H9 (cell line): ENCODE measurements at regions not wholly inside any gene's neighbourhood (a gene's known extent, or its start where the extent isn't known, plus 50 kb on each side); places are given as distances from the start of the nearest gene placed in this dataset.
A peak's percentile ranks its signal among the peaks of the same experiment; 100 is the strongest.

ENCODE experiments used
- DNase-seq: peaks from one replicate; pipeline ENCODE4 v3.0.0-alpha.2; 2017
- H2AFZ ChIP-seq: one replicate; pipeline ENCODE4 v1.6.1; 2013; ENCODE audit warnings: mild to moderate bottlenecking, low read length, control low read depth, moderate library complexity
- H2AK5ac ChIP-seq: 2 replicates; pipeline ENCODE4 v1.6.1; 2013; ENCODE audit warnings: low read length, control low read depth, mixed read lengths; ENCODE audit not compliant: insufficient read length
- H2BK120ac ChIP-seq: one replicate; pipeline ENCODE4 v1.6.1; 2013; ENCODE audit warnings: low read depth, mild to moderate bottlenecking, low read length, control low read depth, inconsistent platforms; ENCODE audit not compliant: poor library complexity, severe bottlenecking
- H2BK12ac ChIP-seq: 2 replicates; pipeline ENCODE4 v1.6.1; 2013; ENCODE audit warnings: low read length, control low read depth, mixed read lengths, low read depth; ENCODE audit not compliant: insufficient read length
- H2BK15ac ChIP-seq: 2 replicates; pipeline ENCODE4 v1.6.1; 2013; ENCODE audit warnings: low read depth, low read length, control low read depth
- H2BK20ac ChIP-seq: one replicate; pipeline ENCODE4 v1.6.1; 2013; ENCODE audit warnings: low read depth, mild to moderate bottlenecking, low read length, control low read depth, inconsistent platforms; ENCODE audit not compliant: poor library complexity, severe bottlenecking
- H2BK5ac ChIP-seq: 2 replicates; pipeline ENCODE4 v1.6.1; 2013; ENCODE audit warnings: low read length, control low read depth, mixed read lengths; ENCODE audit not compliant: insufficient read length
- H3K14ac ChIP-seq: 2 replicates; pipeline ENCODE4 v1.6.1; 2013; ENCODE audit warnings: low read length, control low read depth; ENCODE audit not compliant: insufficient read depth
- H3K18ac ChIP-seq: 2 replicates; pipeline ENCODE4 v1.6.1; 2013; ENCODE audit warnings: low read depth, mild to moderate bottlenecking, mixed read lengths, low read length, control low read depth; ENCODE audit not compliant: insufficient read length
- H3K23ac ChIP-seq: 2 replicates; pipeline ENCODE4 v1.6.1; 2013; ENCODE audit warnings: low read length, control low read depth, mixed read lengths, low read depth; ENCODE audit not compliant: insufficient read length
- H3K23me2 ChIP-seq: 2 replicates; pipeline ENCODE4 v1.6.1; 2013; ENCODE audit warnings: low read depth, mild to moderate bottlenecking, mixed read lengths, low read length, control low read depth; ENCODE audit not compliant: insufficient read length, poor library complexity, severe bottlenecking
- H3K27ac ChIP-seq: 2 replicates; pipeline ENCODE4 v1.5.1; 2013; ENCODE audit warnings: low read length, control low read depth, mixed read lengths, low read depth; ENCODE audit not compliant: insufficient read length
- H3K27me3 ChIP-seq: 2 replicates; pipeline ENCODE4 v1.6.1; 2013; ENCODE audit warnings: low read length, control low read depth, inconsistent platforms; ENCODE audit not compliant: insufficient read depth
- H3K4ac ChIP-seq: 2 replicates; pipeline ENCODE4 v1.6.1; 2013; ENCODE audit warnings: low read depth, mild to moderate bottlenecking, control low read depth, inconsistent platforms, low read length, moderate library complexity
- H3K4me1 ChIP-seq: 2 replicates; pipeline ENCODE4 v1.6.1; 2013; ENCODE audit warnings: low read length, control low read depth, inconsistent platforms; ENCODE audit not compliant: insufficient read depth
- H3K4me2 ChIP-seq: 2 replicates; pipeline ENCODE4 v1.6.1; 2013; ENCODE audit warnings: low read length, control low read depth, mixed read lengths; ENCODE audit not compliant: insufficient read length, insufficient read depth
- H3K56ac ChIP-seq: 2 replicates; pipeline ENCODE4 v1.6.1; 2013; ENCODE audit warnings: low read depth, mild to moderate bottlenecking, mixed read lengths, low read length, control low read depth; ENCODE audit not compliant: insufficient read length
- H3K79me1 ChIP-seq: 2 replicates; pipeline ENCODE4 v1.6.1; 2013; ENCODE audit warnings: low read depth, mild to moderate bottlenecking, moderate library complexity, low read length, control low read depth, inconsistent platforms; ENCODE audit not compliant: insufficient read depth, poor library complexity, severe bottlenecking
- H3K79me2 ChIP-seq: 2 replicates; pipeline ENCODE4 v1.6.1; 2013; ENCODE audit warnings: low read length, control low read depth, inconsistent platforms; ENCODE audit not compliant: insufficient read depth
- H3K9ac ChIP-seq: 2 replicates; pipeline ENCODE4 v1.6.1; 2013; ENCODE audit warnings: low read length, control low read depth, mixed read lengths; ENCODE audit not compliant: insufficient read length; ENCODE audit errors: extremely low read depth
- H3K9me3 ChIP-seq: one replicate; pipeline ENCODE4 v1.6.1; 2013; ENCODE audit warnings: low read depth, low read length, inconsistent platforms; ENCODE audit not compliant: control insufficient read depth
- H3T11ph ChIP-seq: one replicate; pipeline ENCODE4 v1.6.1; 2013; ENCODE audit warnings: mild to moderate bottlenecking, low read length, control low read depth, inconsistent platforms
- H4K20me1 ChIP-seq: one replicate; pipeline ENCODE4 v1.6.1; 2013; ENCODE audit not compliant: control insufficient read depth, insufficient read length, insufficient read depth
- H4K5ac ChIP-seq: 2 replicates; pipeline ENCODE4 v1.6.1; 2013; ENCODE audit warnings: low read depth, mild to moderate bottlenecking, mixed read lengths, low read length, control low read depth; ENCODE audit not compliant: insufficient read length
- H4K8ac ChIP-seq: replicated peaks from 2 replicates; pipeline ENCODE4 v1.6.1; 2013; ENCODE audit warnings: low read length, control low read depth, mixed read lengths, low read depth; ENCODE audit not compliant: insufficient read length
- H4K91ac ChIP-seq: 2 replicates; pipeline ENCODE4 v1.6.1; 2013; ENCODE audit warnings: low read depth, mild to moderate bottlenecking, moderate library complexity, mixed read lengths, low read length, control low read depth; ENCODE audit not compliant: insufficient read length
- H3K27ac Mint-ChIP-seq, 3 experiments: 2 replicates in 2 of 3; 3 replicates in 1 of 3; pipeline ENCODE4 v1.8.0; 2020 to 2021; ENCODE audit warnings: mixed read lengths in 3 of 3, mild to moderate bottlenecking in 1 of 3, moderate library complexity in 1 of 3
- H3K27me3 Mint-ChIP-seq: 2 replicates; pipeline ENCODE4 v1.8.0; 2021; ENCODE audit warnings: low read depth, mild to moderate bottlenecking, moderate library complexity, mixed read lengths
- H3K36me3 Mint-ChIP-seq, 3 experiments: 2 replicates in 2 of 3; 3 replicates in 1 of 3; pipeline ENCODE4 v1.8.0; 2020 to 2021; ENCODE audit warnings: low read depth in 3 of 3, mixed read lengths in 3 of 3; ENCODE audit not compliant: insufficient read depth in 1 of 3
- H3K4me1 Mint-ChIP-seq, 2 experiments: 2 replicates each; pipeline ENCODE4 v1.8.0; 2020; ENCODE audit warnings: mixed read lengths in 2 of 2
- H3K4me3 Mint-ChIP-seq, 2 experiments: 2 replicates in 1 of 2; 3 replicates in 1 of 2; pipeline ENCODE4 v1.8.0; 2020 to 2021; ENCODE audit warnings: mild to moderate bottlenecking in 2 of 2, mixed read lengths in 2 of 2, moderate library complexity in 1 of 2
- H3K9me3 Mint-ChIP-seq, 2 experiments: 2 replicates in 1 of 2; 3 replicates in 1 of 2; pipeline ENCODE4 v1.8.0; 2020; ENCODE audit warnings: mild to moderate bottlenecking in 2 of 2, mixed read lengths in 2 of 2, moderate library complexity in 1 of 2
- WGBS: extraction: QIAGEN DNeasy Blood & Tissue Kit; methylation state at CpG from one replicate; pipeline ENCODE4 v1.1.7; 2013; ENCODE audit warnings: missing lambda C conversion rate, low lambda C conversion rate, mixed read lengths; ENCODE audit not compliant: insufficient read length; ENCODE audit errors: extremely low coverage; 5-methylcytosine and 5-hydroxymethylcytosine counted together
- TF ChIP-seq, protein P1 (sequence below): fragments of 200-600 bp; sonication (generic); conservative IDR thresholded peaks from 3 replicates; pipeline ENCODE4 v1.8.0; 2021; ENCODE audit warnings: antibody characterized with exemption, mild to moderate bottlenecking

- Histone ChIP-seq H3K79me2 (no peaks in the 10 kb centered on the region), H3K4ac (no peak overlapping the region), H3K18ac (no peak overlapping the region), H4K8ac (no peak overlapping the region), H3K79me1 (no peaks in the 10 kb centered on the region), H3K9me3 (no peaks in the 10 kb centered on the region), H3K23me2 (peaks cover 18% of the 10 kb centered on the region), H3K56ac (no peak overlapping the region), H3K14ac (peak overlapping the region; percentile 1; the same call in 1 of the 2 replicates), H4K20me1 (peaks cover 4% of the 10 kb centered on the region), H3K4me2 (peak overlapping the region; percentile 63), H3K27ac (no peak overlapping the region), H2BK5ac (no peak overlapping the region), H4K91ac (no peak overlapping the region), H3K27me3 (peaks cover 72% of the 10 kb centered on the region), H4K5ac (no peak overlapping the region), H2BK15ac (no peak overlapping the region), H2AFZ (no peak overlapping the region), H3T11ph (no peak overlapping the region), H2BK120ac (no peak overlapping the region), H3K23ac (no peak overlapping the region), H2BK12ac (no peak overlapping the region), H3K9ac (no peak overlapping the region), H2BK20ac (no peak overlapping the region), H2AK5ac (no peak overlapping the region), H3K4me1 (no peaks in the 10 kb centered on the region)
- Mint-ChIP-seq H3K27me3 (peaks cover 99% of the 10 kb centered on the region), H3K27ac (no peak overlapping the region), H3K4me3 (peak overlapping the region; percentile 29 to 77; a peak in 4 of 5 replicates), H3K4me1 (peaks cover 22 to 29% of the 10 kb centered on the region in 2 experiments), H3K36me3 (peaks cover 0 to 2% (median 0%) of the 10 kb centered on the region in 3 experiments; a peak in 1 of 7 replicates), H3K9me3 (peaks cover 0 to 6% of the 10 kb centered on the region in 2 experiments; a peak in 1 of 5 replicates)
- WGBS, result no CpG with 5 or more reads among the region's 52 CpGs
- TF ChIP-seq, protein P1, sequence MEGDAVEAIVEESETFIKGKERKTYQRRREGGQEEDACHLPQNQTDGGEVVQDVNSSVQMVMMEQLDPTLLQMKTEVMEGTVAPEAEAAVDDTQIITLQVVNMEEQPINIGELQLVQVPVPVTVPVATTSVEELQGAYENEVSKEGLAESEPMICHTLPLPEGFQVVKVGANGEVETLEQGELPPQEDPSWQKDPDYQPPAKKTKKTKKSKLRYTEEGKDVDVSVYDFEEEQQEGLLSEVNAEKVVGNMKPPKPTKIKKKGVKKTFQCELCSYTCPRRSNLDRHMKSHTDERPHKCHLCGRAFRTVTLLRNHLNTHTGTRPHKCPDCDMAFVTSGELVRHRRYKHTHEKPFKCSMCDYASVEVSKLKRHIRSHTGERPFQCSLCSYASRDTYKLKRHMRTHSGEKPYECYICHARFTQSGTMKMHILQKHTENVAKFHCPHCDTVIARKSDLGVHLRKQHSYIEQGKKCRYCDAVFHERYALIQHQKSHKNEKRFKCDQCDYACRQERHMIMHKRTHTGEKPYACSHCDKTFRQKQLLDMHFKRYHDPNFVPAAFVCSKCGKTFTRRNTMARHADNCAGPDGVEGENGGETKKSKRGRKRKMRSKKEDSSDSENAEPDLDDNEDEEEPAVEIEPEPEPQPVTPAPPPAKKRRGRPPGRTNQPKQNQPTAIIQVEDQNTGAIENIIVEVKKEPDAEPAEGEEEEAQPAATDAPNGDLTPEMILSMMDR, result no peak
- DNase-seq, result no peak
These were observed 93.5 kb downstream of the PRKAB2 start for GRCh38 chr1:147078606-147079399.
